GM19395 (cell line): ENCODE measurements at regions not wholly inside any gene's neighbourhood (a gene's known extent, or its start where the extent isn't known, plus 50 kb on each side); places are given as distances from the start of the nearest gene placed in this dataset.
"Not testable (repeated sequence)": the region's sequence is repeated elsewhere in the genome, so short reads cannot be mapped to it uniquely, and the experiment has no call there.

Experiments used
- ATAC-seq: cut with Tn5 transposase; IDR thresholded peaks from one replicate; pipeline ENCODE4 v1.9.1; 2021; ENCODE audit warnings: mild to moderate bottlenecking, moderate library complexity; ENCODE audit not compliant: unreplicated experiment

DNA sequence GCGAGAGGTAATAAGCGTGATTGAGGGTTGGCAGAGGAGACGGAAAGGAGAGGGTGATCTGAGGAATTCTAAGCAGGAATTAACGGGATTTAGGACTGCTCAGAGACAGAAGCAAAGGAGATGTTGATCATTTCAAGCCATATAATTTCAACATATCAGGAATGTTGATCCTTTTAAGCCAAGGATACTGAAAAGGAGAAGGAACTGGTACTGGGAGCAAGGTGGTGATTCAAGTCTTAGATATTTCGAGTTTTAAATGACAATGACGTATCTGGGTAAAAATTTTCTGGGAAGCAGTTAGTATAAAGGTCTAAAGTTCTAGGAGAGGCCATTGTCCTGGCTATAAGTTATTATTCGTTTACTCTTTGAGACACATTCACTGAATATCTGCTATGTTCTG is 91.3 kb upstream of the OGFRL1 start:
- no peak for ATAC-seq

DNA sequence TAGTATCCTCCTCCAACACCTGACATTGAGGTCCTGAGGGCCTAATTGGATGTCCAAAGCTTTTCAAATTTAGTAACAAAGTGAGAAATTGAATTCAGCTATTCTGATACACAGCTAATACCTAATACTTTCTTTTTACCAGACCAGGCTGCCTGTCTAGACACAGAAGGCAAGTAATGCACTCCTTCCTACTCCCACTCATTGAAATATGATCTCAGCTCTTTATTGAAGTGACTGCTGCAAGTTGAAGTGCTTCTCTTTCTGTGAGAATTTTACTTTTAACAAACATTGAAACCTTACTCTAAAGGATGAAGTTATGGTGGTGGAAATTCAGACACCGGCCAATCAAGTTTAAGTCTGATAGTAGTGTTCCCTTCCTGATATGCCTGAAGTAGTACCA is 90.8 kb upstream of the OGFRL1 start:
- no peak for ATAC-seq

DNA sequence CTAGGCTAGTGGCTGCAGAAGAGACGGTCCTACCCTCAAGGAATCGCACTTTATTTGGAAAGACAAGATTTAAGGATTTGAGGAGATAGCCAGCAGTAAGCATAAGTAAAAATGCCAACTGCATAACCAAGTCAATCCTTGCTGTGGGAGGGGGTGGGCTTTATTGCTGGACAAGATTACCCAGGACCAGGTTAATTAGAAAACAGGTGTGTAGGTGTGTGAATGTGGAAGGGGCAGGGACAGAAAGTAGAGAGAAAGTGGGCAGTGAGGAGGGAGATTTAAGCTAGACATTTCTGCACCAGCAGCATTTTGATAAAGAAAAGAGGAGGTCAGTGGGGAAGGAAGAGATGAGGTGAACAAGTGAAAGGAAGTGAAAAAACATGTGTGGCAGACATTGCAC is 89.7 kb upstream of the OGFRL1 start:
- ATAC-seq: no peak

DNA sequence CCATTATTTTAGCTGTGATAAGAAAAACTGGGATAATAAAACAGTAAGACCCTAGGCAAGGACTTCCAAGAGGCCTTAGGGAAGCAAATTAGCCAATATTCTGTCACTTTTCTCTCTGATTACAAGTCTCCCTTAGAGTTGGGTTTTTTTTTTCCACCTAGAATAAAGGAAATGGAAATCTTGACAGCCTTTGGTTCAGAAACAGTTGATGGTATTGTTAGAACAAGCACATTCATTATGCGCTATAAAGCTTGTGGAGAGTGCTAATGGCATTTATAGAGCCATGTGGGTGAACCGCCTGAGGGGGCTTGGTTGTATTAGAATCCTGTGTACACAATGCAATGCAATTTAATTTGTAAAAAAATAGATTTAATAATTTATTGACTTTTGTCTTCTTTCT is 88.9 kb upstream of the OGFRL1 start:
- no peak for ATAC-seq

DNA sequence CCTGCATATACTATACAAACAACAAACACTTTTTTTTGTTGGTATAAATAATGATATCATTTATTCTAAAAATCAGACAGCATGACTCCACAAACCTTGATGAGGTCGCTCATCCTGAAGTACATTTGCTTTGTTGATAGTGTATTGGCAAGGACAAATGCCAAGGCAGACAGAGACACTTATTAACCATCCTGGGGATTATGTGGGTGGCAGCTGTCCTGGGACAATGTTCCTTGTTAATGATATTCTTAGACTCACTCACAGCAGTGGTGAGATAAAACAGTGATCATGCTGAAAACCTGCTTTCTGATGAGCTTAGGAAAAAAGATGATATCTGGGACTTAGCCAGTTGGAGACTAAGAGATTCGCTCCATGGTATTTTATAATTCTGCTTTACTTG is 85.4 kb upstream of the OGFRL1 start:
- ATAC-seq: no peak

DNA sequence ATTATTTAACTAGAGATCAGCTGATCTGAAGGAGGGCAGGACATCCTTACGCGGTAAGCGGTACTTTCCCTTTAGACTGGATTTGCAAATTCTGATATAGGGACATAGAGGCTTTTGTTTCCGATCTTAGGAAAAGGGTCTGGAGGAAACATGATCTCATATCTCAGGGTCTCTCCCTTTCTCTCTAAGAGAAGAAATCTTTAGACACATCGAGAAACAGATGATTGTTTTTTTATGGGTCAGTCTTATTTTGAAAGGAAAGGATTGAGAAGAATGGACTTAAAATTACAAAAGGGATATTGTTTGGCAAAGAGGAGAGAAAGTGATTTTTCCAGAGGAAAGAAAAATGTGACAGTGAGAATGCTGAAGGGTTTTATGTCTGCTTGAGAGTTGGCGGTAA is 83.9 kb upstream of the OGFRL1 start:
- no peak for ATAC-seq

DNA sequence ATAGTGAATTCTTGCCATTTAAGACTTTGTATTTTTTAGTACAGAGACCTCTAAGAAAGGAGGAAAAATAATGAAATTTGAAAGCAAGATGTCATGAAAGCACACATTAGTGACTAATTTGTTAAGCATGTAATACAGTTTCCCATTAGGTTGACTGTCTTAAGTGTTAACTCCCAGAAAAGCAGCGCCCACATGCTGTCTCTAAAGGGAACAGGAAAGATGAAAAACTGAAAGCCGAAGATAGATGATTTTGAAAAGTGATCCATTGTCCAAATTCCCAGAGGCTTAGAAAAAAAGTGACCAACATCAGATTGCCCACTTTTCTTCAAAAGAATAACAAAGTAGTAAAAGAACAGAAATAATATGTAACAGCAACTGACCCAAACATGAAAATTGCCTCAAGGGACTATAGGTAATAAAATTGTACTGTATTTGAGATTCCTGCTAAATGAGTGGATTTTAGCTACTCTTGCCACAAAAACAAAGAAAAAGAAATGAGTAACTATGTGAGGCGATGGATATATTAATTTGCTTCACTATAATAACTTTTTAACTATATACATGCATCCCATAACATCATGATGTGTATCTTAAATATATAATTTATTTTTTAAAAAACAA is 83.2 kb upstream of the OGFRL1 start:
- no peak for ATAC-seq

DNA sequence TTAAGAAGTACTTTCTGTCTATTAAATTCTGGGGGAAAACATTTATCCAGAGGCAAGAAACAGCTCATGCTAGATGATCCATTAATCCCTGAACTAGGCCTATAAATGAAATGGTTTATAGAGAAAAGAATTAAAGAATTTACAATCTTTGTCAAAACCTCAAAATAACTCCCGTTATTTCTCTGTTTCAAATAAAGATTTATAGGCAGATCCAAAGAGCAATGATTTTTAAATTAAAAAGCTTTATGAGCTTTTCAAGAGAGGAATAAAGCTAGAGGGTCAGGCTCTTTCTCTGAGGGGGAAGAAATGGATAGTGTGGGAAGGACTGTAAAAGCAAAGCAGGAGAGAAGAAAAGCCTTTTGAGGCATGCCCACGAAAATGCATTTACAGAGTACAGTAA is 82.5 kb upstream of the OGFRL1 start:
- ATAC-seq: no peak

DNA sequence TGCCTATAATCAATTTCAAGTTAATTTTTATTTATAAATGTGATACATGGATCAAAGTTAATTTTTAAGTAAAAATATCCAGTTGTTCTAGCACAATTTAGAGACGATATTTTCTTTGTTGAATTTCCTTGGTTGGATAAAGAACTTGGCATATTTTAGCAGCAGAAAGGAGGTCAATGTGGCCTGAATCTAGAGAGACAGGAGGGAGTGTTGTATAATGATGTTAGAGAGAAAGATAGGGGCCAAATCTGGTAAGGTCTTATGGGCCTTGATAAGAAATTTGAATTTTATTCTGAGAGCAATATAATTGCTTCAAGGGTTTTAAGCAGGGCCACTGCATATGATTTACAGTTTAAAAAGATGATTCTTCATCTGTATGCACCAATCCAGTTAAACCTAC is 79.4 kb upstream of the OGFRL1 start:
- no peak for ATAC-seq

DNA sequence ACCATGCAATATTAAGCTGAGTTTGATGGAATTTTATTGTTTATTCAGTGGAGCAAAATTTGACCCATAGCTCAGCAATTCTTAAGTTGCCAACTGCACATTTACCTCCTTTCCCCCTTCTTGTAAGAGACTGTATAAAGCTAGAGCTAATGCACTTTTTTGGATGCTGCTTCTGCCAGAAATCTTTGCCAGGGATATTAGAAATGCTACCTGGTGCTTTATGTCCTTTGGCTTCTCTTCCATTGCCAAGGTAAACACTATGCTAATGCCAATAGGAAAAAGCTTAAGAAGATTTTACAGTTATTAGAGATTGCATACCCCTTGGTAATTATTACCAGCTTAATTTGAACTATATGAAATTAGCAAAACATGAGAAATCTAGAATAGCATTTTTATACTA is 79.0 kb upstream of the OGFRL1 start:
- ATAC-seq: no peak

DNA sequence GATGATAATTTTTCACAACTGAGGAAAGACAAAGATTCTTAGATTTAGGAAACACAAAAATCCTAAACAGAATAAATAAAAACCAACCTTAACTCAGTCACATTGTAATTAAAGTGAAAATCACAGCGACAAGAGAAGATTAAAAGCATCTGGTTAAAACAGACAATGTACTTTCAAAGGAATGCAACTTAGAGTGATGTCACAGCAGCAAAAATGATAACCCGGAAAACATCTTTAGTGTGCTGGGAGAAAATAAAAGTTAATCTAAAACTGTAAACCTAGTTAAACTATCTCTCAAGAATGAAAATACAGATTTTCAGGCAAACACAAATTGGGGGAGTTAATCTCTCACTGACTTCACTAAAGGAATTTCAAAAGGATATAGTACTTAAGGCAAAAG is 76.8 kb upstream of the OGFRL1 start:
- no peak for ATAC-seq

DNA sequence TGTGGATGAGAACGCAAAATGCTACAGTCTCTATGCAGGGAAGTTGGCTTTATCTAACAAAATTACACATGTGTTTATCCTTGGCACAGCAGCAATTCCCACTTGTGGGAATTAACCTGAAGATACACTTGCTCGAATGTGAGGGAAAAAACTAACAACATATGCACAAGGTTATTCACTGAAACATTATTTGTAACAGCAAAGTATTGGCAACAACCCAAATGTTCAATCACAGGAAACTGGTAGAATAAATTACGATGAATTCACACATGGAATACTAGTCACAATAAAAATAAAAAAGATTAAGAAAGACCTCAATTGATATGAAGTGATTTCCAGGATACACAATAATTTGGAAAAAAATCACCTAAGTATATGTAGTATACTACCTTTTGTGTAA is 68.1 kb upstream of the OGFRL1 start:
- no peak for ATAC-seq

DNA sequence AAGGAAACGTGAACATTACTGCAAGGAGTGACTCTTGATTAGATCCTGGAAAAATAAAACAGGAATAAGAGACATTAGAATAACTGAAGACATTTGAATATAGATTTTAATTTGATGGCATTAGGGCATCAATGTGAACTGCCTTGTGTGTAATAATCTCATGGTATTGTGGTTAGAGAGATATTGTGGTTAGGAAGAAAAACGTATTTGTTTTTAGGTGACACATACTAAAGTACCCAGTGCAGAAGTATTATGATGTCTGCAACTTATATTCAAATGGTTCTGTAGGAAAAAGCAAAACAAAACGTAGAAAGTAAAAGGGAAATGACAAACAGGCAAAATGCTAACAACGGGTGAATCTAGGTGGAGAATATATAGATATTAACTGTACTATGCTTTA is 65.9 kb upstream of the OGFRL1 start:
- no peak for ATAC-seq

DNA sequence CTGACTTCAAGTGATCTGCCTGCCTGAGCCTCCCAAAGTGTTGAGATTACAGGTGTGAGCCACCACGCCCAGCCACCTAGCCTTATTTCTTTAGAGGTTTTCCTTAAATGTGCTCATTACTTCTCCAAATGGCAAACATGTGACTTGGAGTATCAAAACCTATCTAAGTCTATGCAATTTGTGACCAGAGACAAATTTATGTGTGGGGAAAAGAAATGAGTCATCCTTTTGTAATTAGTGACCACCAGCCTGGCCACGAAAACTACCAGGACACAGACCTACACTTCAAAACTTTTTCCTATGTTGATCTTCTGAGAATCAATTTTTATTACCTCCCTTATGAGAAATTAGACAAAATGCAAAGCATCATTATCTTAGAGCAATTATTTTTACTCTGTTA is 64.6 kb upstream of the OGFRL1 start:
- ATAC-seq: no peak

DNA sequence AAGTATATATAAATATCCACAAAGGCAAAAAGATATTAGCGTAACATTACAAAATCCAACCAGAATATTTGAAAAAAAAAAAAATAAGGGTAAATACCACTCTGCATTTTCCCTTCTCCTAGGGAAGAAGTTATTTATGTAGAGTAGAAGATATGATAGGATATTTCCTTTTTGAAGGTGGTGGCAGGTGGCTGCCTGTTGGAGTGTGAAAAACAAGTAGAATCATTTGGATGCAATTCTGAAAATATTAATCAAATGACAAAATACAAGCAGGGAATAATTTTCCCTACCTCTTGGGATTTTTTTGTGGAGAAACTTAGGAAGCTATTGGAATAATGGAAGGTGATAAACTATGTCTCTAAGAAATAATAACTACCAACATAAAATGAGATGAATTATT is 62.5 kb upstream of the OGFRL1 start:
- no peak for ATAC-seq

DNA sequence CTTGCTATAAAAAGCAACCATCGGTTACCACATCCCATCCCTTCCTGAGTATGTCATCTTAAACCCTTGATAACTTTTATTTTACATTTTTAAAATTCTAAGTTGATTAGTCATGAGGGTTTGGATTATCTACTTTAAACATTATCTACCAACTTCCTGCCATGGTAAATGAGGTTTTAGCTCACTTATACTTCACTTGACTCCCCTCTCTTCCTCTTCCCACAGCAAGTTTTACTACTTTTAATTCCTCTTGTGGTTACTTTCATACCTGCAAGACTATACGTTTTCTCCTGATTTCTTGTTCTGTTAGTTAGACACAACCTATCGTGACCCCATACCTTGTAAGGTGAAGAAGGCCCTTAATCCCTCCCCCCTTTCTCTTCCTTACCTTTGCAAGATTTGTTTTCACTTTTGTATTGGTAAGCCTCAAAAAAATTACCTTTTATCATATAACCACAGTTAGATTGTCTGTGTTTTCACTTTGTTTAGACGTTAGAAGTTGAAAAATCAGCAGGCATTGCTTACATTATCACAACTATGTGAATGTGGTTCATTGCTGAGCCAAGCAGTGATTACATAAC is 60.1 kb upstream of the OGFRL1 start:
- ATAC-seq: no peak

DNA sequence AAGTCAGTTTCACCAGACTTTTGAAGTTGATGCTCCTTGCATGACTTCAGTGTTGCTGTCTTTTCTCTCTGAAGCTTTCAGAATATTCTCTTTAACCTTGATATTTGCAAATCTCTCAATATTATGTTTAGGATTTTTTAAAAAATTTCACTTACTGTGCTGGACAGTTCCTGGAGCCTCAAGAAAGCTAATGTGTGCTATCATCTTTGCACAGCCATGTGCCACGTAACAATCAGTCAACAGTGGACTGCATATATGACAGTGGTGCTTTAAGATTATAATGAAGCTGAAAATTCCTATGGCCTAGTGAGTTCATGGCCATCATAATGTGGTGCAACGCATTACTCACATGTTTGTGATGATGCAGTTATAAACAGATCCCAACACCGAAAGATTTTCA is 59.1 kb upstream of the OGFRL1 start:
- ATAC-seq: no peak

DNA sequence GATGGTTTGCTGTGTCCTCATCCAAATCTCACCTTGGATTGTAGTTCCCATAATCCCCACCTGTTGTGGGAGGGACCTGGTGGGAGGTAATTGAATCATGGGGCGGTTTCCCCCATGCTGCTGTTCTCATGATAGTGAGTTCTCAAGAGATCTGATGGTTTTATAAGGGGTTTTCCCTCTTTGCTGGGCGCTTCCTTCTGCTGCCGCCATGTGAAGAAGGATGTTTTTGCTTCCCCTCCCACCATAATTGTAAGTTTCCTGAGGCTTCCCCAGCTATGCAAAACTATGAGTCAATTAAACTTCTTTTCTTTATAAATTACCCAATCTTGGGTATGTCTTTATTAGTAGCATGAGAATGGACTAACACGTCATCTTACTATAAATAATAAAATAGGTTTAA is 55.7 kb upstream of the OGFRL1 start:
- ATAC-seq: not testable (repeated sequence)

DNA sequence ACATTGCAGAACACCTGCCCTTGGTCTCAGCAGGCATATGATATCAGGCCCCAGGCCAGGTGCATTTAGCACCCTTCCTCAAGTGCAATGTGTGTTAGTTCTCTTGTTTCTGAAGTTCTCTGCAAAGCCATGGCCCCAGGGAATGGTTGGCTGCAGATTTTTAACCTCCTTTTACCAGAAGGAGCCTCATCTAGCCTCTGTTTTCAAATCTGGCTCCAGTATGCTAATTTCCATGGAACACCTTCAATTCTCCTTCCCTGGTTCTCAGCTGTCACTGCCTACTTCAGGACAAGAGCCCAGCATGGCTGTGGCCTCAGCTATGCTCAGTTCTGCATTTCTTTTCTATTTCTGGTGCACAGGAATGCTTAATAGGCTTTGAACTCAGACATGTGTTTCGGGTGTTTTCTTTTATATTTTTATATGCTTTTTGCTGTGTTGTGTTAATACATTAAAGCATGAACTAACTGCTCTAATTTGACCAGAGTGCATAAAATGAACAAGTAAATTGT is 51.6 kb upstream of the OGFRL1 start:
- no peak for ATAC-seq

DNA sequence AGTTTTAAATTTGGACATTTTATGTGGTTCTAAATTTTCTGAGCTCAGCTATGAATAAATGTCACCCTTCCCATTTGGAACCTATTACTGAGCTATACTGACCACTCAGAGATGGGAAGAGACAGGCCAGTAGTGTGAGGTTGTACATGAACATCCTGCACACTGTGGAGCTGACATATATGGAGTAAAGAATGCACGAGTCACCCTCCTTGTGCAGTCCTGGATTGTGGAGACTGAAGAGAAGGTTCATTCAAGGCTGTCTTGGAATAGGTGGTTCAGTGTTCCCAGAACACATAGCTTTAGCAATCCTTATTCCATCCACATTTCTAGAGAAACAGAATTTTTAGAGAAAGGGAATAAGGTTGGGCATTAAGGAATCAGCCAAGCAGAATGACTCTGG is 50.3 kb upstream of the OGFRL1 start:
- no peak for ATAC-seq
